WTC11 (cell line): ENCODE measurements at regions not wholly inside any gene's neighbourhood (a gene's known extent, or its start where the extent isn't known, plus 50 kb on each side); places are given as distances from the start of the nearest gene placed in this dataset.

Source experiments
- ATAC-seq: fragments of 200-7000 bp; cut with Tn5 transposase; 2 replicates; pipeline ENCODE4 v1.10.0; 2021; ENCODE audit warnings: mild to moderate bottlenecking, moderate library complexity
- CTCF ChIA-PET: fragments of 300-600 bp; sonication (Branson Sonifier 250); formaldehyde crosslinking; loops from one replicate; lab custom pipeline; 2021; ENCODE audit warnings: antibody characterized with exemption; lab: Charles Lee
- POLR2A ChIA-PET: fragments of 350-600 bp; sonication (Branson Sonifier 250); formaldehyde crosslinking; loops from one replicate; lab custom pipeline; 2021; ENCODE audit warnings: antibody characterized with exemption; lab: Charles Lee
- DNase-seq: peaks from one replicate; pipeline ENCODE4 v3.0.0; 2021; ENCODE audit warnings: low spot score
- H3K27ac Mint-ChIP-seq: 2 replicates; pipeline ENCODE4 v1.8.0; 2021; ENCODE audit warnings: mixed read lengths
- H3K27me3 Mint-ChIP-seq: 2 replicates; pipeline ENCODE4 v1.8.0; 2021; ENCODE audit warnings: low read depth, mild to moderate bottlenecking, moderate library complexity, mixed read lengths
- H3K36me3 Mint-ChIP-seq: 2 replicates; pipeline ENCODE4 v1.8.0; 2021; ENCODE audit warnings: mixed read lengths
- H3K4me1 Mint-ChIP-seq: 2 replicates; pipeline ENCODE4 v1.8.0; 2022; ENCODE audit warnings: mixed read lengths
- H3K4me3 Mint-ChIP-seq: 2 replicates; pipeline ENCODE4 v1.8.0; 2021; ENCODE audit warnings: mild to moderate bottlenecking, moderate library complexity, mixed read lengths
- H3K9me3 Mint-ChIP-seq: 2 replicates; pipeline ENCODE4 v1.8.0; 2021; ENCODE audit warnings: mixed read lengths
- ATF1 ChIP-seq: sonication (generic); formaldehyde crosslinking; IDR thresholded peaks from 2 replicates; pipeline ENCODE4 v1.8.1; 2023; ENCODE audit warnings: mild to moderate bottlenecking, moderate library complexity, missing genetic modification reagents
- CBFB ChIP-seq: sonication (generic); formaldehyde crosslinking; IDR thresholded peaks from 2 replicates; pipeline ENCODE4 v1.8.1; 2022; ENCODE audit warnings: mild to moderate bottlenecking, low read depth, missing genetic modification reagents
- CREB1 ChIP-seq: sonication (generic); formaldehyde crosslinking; IDR thresholded peaks from 2 replicates; pipeline ENCODE4 v1.8.0; 2023; ENCODE audit warnings: mild to moderate bottlenecking, missing genetic modification reagents
- ELF4 ChIP-seq: sonication (generic); formaldehyde crosslinking; IDR thresholded peaks from 2 replicates; pipeline ENCODE4 v1.8.1; 2022; ENCODE audit warnings: low read depth, mild to moderate bottlenecking, moderate library complexity, missing genetic modification reagents
- FOXK1 ChIP-seq: sonication (generic); formaldehyde crosslinking; IDR thresholded peaks from 2 replicates; pipeline ENCODE4 v1.8.0; 2022; ENCODE audit warnings: mild to moderate bottlenecking, moderate library complexity, missing genetic modification reagents
- FOXP1 ChIP-seq: sonication (generic); formaldehyde crosslinking; IDR thresholded peaks from 2 replicates; pipeline ENCODE4 v1.8.0; 2022; ENCODE audit warnings: missing genetic modification reagents, mild to moderate bottlenecking, moderate library complexity, borderline replicate concordance
- GTF2I ChIP-seq: fragments of 250-450 bp; sonication (Bioruptor Pico); conservative IDR thresholded peaks from 2 replicates; pipeline ENCODE4 v1.4.0; 2021; ENCODE audit warnings: mild to moderate bottlenecking
- IRF2 ChIP-seq: sonication (generic); formaldehyde crosslinking; IDR thresholded peaks from 2 replicates; pipeline ENCODE4 v1.8.0; 2022; ENCODE audit warnings: low read depth, missing genetic modification reagents, borderline replicate concordance
- NFE2L1 ChIP-seq: sonication (generic); formaldehyde crosslinking; IDR thresholded peaks from 2 replicates; pipeline ENCODE4 v1.8.1; 2023; ENCODE audit warnings: missing genetic modification reagents
- NR3C1 ChIP-seq: sonication (generic); formaldehyde crosslinking; conservative IDR thresholded peaks from 2 replicates; pipeline ENCODE4 v1.8.1; 2023; ENCODE audit warnings: low read depth, mild to moderate bottlenecking, missing genetic modification reagents
- PRRX2 ChIP-seq: fragments of 250-450 bp; sonication (Bioruptor Pico); IDR thresholded peaks from 2 replicates; pipeline ENCODE4 v1.8.0; 2021; ENCODE audit warnings: mild to moderate bottlenecking
- SP1 ChIP-seq: sonication (generic); formaldehyde crosslinking; conservative IDR thresholded peaks from 2 replicates; pipeline ENCODE4 v1.8.1; 2022; ENCODE audit warnings: missing genetic modification reagents
- ZBTB21 ChIP-seq: sonication (generic); formaldehyde crosslinking; IDR thresholded peaks from 2 replicates; pipeline ENCODE4 v1.8.1; 2023; ENCODE audit warnings: mild to moderate bottlenecking, missing genetic modification reagents, borderline replicate concordance
- ZNF121 ChIP-seq: sonication (generic); formaldehyde crosslinking; IDR thresholded peaks from 2 replicates; pipeline ENCODE4 v1.8.0; 2023; ENCODE audit warnings: missing genetic modification reagents
- ZNF138 ChIP-seq: sonication (generic); formaldehyde crosslinking; conservative IDR thresholded peaks from 2 replicates; pipeline ENCODE4 v1.8.1; 2022; ENCODE audit warnings: mild to moderate bottlenecking, moderate library complexity, missing genetic modification reagents
- ZNF317 ChIP-seq: sonication (generic); formaldehyde crosslinking; IDR thresholded peaks from 2 replicates; pipeline ENCODE4 v1.8.1; 2023; ENCODE audit warnings: low read depth, mild to moderate bottlenecking, moderate library complexity, missing genetic modification reagents, borderline replicate concordance
- ZNF671 ChIP-seq: fragments of 250-450 bp; sonication (Bioruptor Pico); IDR thresholded peaks from 2 replicates; pipeline ENCODE4 v1.8.0; 2021; ENCODE audit warnings: mild to moderate bottlenecking
- TF ChIP-seq, protein P1 (sequence below): sonication (generic); formaldehyde crosslinking; IDR thresholded peaks from 2 replicates; pipeline ENCODE4 v1.8.0; 2022; ENCODE audit warnings: mild to moderate bottlenecking, missing genetic modification reagents
- TF ChIP-seq, protein P2 (sequence below): fragments of 250-450 bp; sonication (Bioruptor Pico); IDR thresholded peaks from 2 replicates; pipeline ENCODE4 v1.9.0; 2021; ENCODE audit warnings: mild to moderate bottlenecking
- TF ChIP-seq, protein P3 (sequence below): sonication (generic); formaldehyde crosslinking; IDR thresholded peaks from 2 replicates; pipeline ENCODE4 v1.8.0; 2022; ENCODE audit warnings: missing genetic modification reagents
- TF ChIP-seq, protein P4 (sequence below): sonication (generic); formaldehyde crosslinking; IDR thresholded peaks from 2 replicates; pipeline ENCODE4 v1.8.0; 2022; ENCODE audit warnings: mild to moderate bottlenecking, missing genetic modification reagents
- TF ChIP-seq, protein P5 (sequence below): fragments of 250-450 bp; sonication (Bioruptor Pico); IDR thresholded peaks from 2 replicates; pipeline ENCODE4 v2.1.2; 2022; ENCODE audit warnings: mild to moderate bottlenecking, moderate library complexity
- TF ChIP-seq, protein P6 (sequence below): sonication (generic); formaldehyde crosslinking; IDR thresholded peaks from 2 replicates; pipeline ENCODE4 v1.8.1; 2023; ENCODE audit warnings: mild to moderate bottlenecking, missing genetic modification reagents, moderate library complexity
- TF ChIP-seq, protein P7 (sequence below): fragments of 250-450 bp; sonication (Bioruptor Pico); IDR thresholded peaks from 2 replicates; pipeline ENCODE4 v1.8.0; 2021; ENCODE audit warnings: mild to moderate bottlenecking

DNA sequence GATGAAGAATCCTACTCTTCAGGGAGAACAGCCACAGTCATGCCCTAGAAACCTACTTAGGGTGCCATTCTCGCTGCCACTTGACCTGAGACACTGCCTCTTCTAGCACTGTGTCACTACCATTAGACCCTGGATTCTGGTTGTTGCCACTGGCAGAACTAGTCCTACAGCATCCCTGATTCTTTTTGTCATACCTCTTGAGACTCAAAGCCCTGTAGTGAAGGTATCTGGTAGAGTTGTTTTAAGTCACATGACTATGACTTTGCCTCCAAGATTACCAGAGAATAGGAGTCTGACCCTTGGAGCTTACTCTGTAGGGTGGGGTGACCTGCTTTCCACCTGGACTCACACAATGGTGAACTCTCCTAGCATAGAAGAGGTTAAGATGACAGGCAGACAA is 296.7 kb downstream of the TNS1 start:
- ATAC-seq (no peak), DNase-seq (no peak)
- Mint-ChIP-seq H3K4me3 (no peak overlapping the region), H3K9me3 (peaks cover 4% of the 10 kb centered on the region; the same call in 1 of the 2 replicates), H3K4me1 (peaks cover 7% of the 10 kb centered on the region), H3K27me3 (no peaks in the 10 kb centered on the region), H3K36me3 (no peaks in the 10 kb centered on the region), H3K27ac (no peak overlapping the region)
- ChIA-PET CTCF (interaction anchor here (1.3 to 1.7 kb wide), 2 partner anchors 50 to 55 kb away, joined by 5 to 6 read pairs; no protein-coding TSS in a partner anchor), POLR2A (no interaction called here)
- TF ChIP-seq PRRX2 (CRISPR knock-in tag) (no peak), FOXP1 (CRISPR knock-in tag) (no peak), ZNF138 (no peak), FOXK1 (CRISPR knock-in tag) (no peak), GTF2I (CRISPR knock-in tag) (no peak), CBFB (CRISPR knock-in tag) (no peak), ZNF121 (CRISPR knock-in tag) (no peak), NFE2L1 (CRISPR knock-in tag) (no peak), IRF2 (no peak), CREB1 (CRISPR knock-in tag) (no peak), SP1 (CRISPR knock-in tag) (no peak)
- TF ChIP-seq, protein P1, sequence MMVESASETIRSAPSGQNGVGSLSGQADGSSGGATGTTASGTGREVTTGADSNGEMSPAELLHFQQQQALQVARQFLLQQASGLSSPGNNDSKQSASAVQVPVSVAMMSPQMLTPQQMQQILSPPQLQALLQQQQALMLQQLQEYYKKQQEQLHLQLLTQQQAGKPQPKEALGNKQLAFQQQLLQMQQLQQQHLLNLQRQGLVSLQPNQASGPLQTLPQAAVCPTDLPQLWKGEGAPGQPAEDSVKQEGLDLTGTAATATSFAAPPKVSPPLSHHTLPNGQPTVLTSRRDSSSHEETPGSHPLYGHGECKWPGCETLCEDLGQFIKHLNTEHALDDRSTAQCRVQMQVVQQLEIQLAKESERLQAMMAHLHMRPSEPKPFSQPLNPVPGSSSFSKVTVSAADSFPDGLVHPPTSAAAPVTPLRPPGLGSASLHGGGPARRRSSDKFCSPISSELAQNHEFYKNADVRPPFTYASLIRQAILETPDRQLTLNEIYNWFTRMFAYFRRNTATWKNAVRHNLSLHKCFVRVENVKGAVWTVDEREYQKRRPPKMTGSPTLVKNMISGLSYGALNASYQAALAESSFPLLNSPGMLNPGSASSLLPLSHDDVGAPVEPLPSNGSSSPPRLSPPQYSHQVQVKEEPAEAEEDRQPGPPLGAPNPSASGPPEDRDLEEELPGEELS (CRISPR knock-in tag), result no peak
- TF ChIP-seq, protein P2, sequence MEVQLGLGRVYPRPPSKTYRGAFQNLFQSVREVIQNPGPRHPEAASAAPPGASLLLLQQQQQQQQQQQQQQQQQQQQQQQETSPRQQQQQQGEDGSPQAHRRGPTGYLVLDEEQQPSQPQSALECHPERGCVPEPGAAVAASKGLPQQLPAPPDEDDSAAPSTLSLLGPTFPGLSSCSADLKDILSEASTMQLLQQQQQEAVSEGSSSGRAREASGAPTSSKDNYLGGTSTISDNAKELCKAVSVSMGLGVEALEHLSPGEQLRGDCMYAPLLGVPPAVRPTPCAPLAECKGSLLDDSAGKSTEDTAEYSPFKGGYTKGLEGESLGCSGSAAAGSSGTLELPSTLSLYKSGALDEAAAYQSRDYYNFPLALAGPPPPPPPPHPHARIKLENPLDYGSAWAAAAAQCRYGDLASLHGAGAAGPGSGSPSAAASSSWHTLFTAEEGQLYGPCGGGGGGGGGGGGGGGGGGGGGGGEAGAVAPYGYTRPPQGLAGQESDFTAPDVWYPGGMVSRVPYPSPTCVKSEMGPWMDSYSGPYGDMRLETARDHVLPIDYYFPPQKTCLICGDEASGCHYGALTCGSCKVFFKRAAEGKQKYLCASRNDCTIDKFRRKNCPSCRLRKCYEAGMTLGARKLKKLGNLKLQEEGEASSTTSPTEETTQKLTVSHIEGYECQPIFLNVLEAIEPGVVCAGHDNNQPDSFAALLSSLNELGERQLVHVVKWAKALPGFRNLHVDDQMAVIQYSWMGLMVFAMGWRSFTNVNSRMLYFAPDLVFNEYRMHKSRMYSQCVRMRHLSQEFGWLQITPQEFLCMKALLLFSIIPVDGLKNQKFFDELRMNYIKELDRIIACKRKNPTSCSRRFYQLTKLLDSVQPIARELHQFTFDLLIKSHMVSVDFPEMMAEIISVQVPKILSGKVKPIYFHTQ (CRISPR knock-in tag), result no peak
- TF ChIP-seq, protein P3, sequence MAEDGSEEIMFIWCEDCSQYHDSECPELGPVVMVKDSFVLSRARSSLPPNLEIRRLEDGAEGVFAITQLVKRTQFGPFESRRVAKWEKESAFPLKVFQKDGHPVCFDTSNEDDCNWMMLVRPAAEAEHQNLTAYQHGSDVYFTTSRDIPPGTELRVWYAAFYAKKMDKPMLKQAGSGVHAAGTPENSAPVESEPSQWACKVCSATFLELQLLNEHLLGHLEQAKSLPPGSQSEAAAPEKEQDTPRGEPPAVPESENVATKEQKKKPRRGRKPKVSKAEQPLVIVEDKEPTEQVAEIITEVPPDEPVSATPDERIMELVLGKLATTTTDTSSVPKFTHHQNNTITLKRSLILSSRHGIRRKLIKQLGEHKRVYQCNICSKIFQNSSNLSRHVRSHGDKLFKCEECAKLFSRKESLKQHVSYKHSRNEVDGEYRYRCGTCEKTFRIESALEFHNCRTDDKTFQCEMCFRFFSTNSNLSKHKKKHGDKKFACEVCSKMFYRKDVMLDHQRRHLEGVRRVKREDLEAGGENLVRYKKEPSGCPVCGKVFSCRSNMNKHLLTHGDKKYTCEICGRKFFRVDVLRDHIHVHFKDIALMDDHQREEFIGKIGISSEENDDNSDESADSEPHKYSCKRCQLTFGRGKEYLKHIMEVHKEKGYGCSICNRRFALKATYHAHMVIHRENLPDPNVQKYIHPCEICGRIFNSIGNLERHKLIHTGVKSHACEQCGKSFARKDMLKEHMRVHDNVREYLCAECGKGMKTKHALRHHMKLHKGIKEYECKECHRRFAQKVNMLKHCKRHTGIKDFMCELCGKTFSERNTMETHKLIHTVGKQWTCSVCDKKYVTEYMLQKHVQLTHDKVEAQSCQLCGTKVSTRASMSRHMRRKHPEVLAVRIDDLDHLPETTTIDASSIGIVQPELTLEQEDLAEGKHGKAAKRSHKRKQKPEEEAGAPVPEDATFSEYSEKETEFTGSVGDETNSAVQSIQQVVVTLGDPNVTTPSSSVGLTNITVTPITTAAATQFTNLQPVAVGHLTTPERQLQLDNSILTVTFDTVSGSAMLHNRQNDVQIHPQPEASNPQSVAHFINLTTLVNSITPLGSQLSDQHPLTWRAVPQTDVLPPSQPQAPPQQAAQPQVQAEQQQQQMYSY, result no peak
- TF ChIP-seq, protein P4, sequence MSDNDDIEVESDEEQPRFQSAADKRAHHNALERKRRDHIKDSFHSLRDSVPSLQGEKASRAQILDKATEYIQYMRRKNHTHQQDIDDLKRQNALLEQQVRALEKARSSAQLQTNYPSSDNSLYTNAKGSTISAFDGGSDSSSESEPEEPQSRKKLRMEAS, result no peak
- TF ChIP-seq, protein P5, sequence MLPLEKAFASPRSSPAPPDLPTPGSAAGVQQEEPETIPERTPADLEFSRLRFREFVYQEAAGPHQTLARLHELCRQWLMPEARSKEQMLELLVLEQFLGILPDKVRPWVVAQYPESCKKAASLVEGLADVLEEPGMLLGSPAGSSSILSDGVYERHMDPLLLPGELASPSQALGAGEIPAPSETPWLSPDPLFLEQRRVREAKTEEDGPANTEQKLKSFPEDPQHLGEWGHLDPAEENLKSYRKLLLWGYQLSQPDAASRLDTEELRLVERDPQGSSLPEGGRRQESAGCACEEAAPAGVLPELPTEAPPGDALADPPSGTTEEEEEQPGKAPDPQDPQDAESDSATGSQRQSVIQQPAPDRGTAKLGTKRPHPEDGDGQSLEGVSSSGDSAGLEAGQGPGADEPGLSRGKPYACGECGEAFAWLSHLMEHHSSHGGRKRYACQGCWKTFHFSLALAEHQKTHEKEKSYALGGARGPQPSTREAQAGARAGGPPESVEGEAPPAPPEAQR (CRISPR knock-in tag), result no peak

DNA sequence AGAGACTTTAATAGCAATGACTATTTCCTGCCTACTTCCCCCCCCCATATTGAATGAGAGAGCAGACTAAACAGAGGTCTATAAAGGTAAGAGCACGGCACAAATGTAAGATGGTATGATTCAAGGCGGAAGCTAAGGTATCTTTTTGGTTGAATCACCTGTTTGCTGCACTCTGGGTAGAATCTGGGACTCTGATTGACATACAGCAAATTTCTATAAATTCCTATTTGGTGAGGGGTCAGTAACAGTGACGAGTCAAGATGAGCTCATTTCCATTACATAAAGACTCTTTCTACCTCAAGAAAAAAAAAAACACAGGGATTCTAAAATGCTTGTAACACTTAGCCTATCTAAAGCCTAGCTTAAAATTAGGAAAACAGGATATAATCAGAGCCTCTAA is 297.3 kb downstream of the TNS1 start:
- H3K27me3 Mint-ChIP-seq, result no peaks in the 10 kb centered on the region
- no peak for DNase-seq
- CTCF ChIA-PET, result no interaction called here
- no peaks in the 10 kb centered on the region for H3K36me3 Mint-ChIP-seq
- H3K9me3 Mint-ChIP-seq, result peaks cover 3% of the 10 kb centered on the region; the same call in 1 of the 2 replicates
- POLR2A ChIA-PET, result no interaction called here
- no peak overlapping the region for H3K4me3 Mint-ChIP-seq
- no peak overlapping the region for H3K27ac Mint-ChIP-seq
- no peak for ATAC-seq
- H3K4me1 Mint-ChIP-seq, result peaks cover 7% of the 10 kb centered on the region
- TF ChIP-seq ZNF121 (CRISPR knock-in tag), result no peak
- no peak for TF ChIP-seq NR3C1 (CRISPR knock-in tag)
- TF ChIP-seq, protein P6, sequence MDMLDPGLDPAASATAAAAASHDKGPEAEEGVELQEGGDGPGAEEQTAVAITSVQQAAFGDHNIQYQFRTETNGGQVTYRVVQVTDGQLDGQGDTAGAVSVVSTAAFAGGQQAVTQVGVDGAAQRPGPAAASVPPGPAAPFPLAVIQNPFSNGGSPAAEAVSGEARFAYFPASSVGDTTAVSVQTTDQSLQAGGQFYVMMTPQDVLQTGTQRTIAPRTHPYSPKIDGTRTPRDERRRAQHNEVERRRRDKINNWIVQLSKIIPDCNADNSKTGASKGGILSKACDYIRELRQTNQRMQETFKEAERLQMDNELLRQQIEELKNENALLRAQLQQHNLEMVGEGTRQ (CRISPR knock-in tag), result no peak
- TF ChIP-seq ATF1 (CRISPR knock-in tag), result no peak
- no peak for TF ChIP-seq ZBTB21
- TF ChIP-seq ZNF671 (CRISPR knock-in tag), result no peak
- no peak for TF ChIP-seq ELF4 (CRISPR knock-in tag)
- TF ChIP-seq, protein P7, sequence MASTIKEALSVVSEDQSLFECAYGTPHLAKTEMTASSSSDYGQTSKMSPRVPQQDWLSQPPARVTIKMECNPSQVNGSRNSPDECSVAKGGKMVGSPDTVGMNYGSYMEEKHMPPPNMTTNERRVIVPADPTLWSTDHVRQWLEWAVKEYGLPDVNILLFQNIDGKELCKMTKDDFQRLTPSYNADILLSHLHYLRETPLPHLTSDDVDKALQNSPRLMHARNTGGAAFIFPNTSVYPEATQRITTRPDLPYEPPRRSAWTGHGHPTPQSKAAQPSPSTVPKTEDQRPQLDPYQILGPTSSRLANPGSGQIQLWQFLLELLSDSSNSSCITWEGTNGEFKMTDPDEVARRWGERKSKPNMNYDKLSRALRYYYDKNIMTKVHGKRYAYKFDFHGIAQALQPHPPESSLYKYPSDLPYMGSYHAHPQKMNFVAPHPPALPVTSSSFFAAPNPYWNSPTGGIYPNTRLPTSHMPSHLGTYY, result no peak
- no peak for TF ChIP-seq ZNF138
- TF ChIP-seq ZNF317, result no peak
